ENCODE measurements at regions not wholly inside any gene's neighbourhood (a gene's known extent, or its start where the extent isn't known, plus 50 kb on each side); places are given as distances from the start of the nearest gene placed in this dataset.

DNA sequence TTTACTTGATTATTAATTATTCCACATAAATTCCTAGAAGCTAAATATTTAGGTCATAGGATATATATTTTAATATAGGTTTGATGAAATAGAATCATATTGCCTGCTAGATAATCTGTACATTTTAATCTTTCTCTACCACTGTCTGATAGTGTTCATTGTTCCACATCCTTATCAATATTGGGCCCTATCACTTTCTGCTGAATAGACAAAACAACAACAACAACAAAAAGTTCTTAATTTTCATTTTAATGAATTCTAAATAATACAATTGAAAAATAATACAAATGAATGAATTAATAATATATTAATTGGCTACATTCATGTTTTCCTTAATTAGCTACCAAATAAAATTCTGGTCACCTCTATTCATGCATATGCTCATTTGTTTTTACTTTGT lies 1437.2 kb downstream of the LRFN5 start:
- Histone ChIP-seq H3K4me1 (ENCODE audit: control insufficient read depth, insufficient read depth, low read length) (no peaks in the 10 kb centered on the region), H4K91ac (ENCODE audit: insufficient read depth, low read depth, low read length) (no peak overlapping the region), H3K9me3 (ENCODE audit: control insufficient read depth, insufficient read depth, low read length) (no peaks in the 10 kb centered on the region), H3K4me3 (ENCODE audit: insufficient read depth, low read depth, low read length) (no peak overlapping the region), H3K9ac (ENCODE audit: low read depth, low read length) (no peak overlapping the region), H3K9me1 (ENCODE audit: insufficient read depth, low read length) (no peaks in the 10 kb centered on the region), H2BK20ac (ENCODE audit: low read depth, low read length) (no peak overlapping the region), H2BK5ac (ENCODE audit: low read depth, low read length, poor library complexity, severe bottlenecking) (no peak overlapping the region), H3K18ac (ENCODE audit: low read depth, low read length) (no peak overlapping the region), H3K27ac (ENCODE audit: insufficient read depth, low read length) (no peak overlapping the region), H3K14ac (replicated peaks; ENCODE audit: low read depth, low read length) (no peak overlapping the region), H4K8ac (ENCODE audit: low read depth in 2 of 2, low read length in 2 of 2) (no peak overlapping the region), H3K56ac (ENCODE audit: extremely low read depth, insufficient read depth, low read length) (no peak overlapping the region), H3K79me1 (ENCODE audit: low read depth in 1 of 2, low read length in 2 of 2) (no peaks in the 10 kb centered on the region), H2AFZ (replicated peaks; ENCODE audit: low read length, poor library complexity) (no peak overlapping the region), H2BK15ac (ENCODE audit: low read depth, low read length) (no peak overlapping the region), H3K4me2 (ENCODE audit: low read depth, low read length) (no peak overlapping the region), H3K4ac (ENCODE audit: low read depth, low read length) (no peak overlapping the region), H2AK5ac (ENCODE audit: low read depth, low read length) (no peak overlapping the region), H2BK120ac (ENCODE audit: low read depth, low read length) (no peak overlapping the region), H3K27me3 (ENCODE audit: control insufficient read depth, insufficient read depth, low read length) (no peaks in the 10 kb centered on the region), H3K36me3 (ENCODE audit: control insufficient read depth, insufficient read depth, low read length) (no peaks in the 10 kb centered on the region), H3K23ac (ENCODE audit: low read depth, low read length) (no peak overlapping the region), H4K20me1 (ENCODE audit: insufficient read depth, low read length) (no peaks in the 10 kb centered on the region), H4K5ac (ENCODE audit: low read depth, low read length) (no peak overlapping the region), H2AK9ac (replicated peaks; ENCODE audit: low read depth, low read length, poor library complexity) (no peak overlapping the region)
- ChIA-PET POLR2A (ENCODE audit: unreplicated experiment) (no interaction called here), CTCF (no interaction called here)
- dilution Hi-C loops (cut with HindIII; ENCODE audit: low sequenced_read_pairs, unreplicated experiment) = no loop called here
- BruUV-seq (replicated peaks) = no TSS peak
- intact Hi-C loops (cut with micrococcal nuclease) = no loop called here
- ATAC-seq (ENCODE audit: low read depth) (no peak), DNase-seq (no peak)
- TF ChIP-seq MAFK (IDR thresholded peaks at IDR 0.05; ENCODE audit: low read depth, low read length) (peak; percentile 88), FOS (IDR thresholded peaks at IDR 0.05; ENCODE audit: low read depth, low read length) (no peak)
- in situ Hi-C loops (cut with MboI; ENCODE audit: low sequenced_read_pairs) = no loop called here
